ENCODE measurements at regions not wholly inside any gene's neighbourhood (a gene's known extent, or its start where the extent isn't known, plus 50 kb on each side); places are given as distances from the start of the nearest gene placed in this dataset.

DNA sequence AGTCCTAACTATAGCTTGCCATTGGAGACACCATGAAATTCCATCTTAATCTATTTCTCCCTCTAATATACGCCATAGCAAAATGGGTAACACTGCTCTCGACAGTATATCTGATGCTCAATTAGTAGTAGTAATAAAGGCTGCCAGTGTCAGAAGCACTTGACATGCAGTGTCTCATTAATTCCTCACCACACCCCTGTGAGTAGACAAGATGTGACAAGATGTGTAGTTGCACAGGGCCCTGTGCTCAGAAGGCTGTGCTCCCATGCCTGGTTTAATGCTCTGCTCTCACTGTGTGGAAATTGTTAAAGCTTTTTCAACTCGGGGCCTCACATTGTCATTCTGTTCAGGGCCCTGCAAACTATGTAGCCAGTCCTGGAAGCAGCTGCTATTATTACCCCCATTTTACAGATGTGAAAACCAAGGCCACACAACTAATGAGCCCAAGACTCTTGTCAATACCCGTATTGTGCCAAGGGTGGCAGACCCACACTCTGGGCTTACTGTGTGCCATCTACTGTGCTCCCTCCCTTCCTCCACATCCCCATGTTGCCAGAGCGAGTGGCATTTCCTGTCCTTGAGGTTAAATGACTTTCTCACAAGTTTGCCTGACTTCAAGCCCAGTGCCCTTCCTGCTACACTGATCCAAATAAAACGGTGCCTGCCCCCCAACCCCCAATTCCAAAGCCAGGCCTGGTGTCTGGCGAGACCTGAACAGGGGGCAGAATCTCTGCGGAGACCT, 287.3 kb upstream of the CCL2 start:
- peak; percentile 34 for ATAC-seq (replicated peaks)
- H3K4me1 Mint-ChIP-seq, result peaks cover 10% of the 10 kb centered on the region
- no peaks in the 10 kb centered on the region for H3K36me3 Mint-ChIP-seq (ENCODE audit: low read depth)
- peak overlapping the region; percentile 58 for H3K27ac Mint-ChIP-seq
- H3K9me3 Mint-ChIP-seq, result no peaks in the 10 kb centered on the region
- no peaks in the 10 kb centered on the region for H3K27me3 Mint-ChIP-seq
- peak overlapping the region; percentile 40 for H3K4me3 Mint-ChIP-seq

DNA sequence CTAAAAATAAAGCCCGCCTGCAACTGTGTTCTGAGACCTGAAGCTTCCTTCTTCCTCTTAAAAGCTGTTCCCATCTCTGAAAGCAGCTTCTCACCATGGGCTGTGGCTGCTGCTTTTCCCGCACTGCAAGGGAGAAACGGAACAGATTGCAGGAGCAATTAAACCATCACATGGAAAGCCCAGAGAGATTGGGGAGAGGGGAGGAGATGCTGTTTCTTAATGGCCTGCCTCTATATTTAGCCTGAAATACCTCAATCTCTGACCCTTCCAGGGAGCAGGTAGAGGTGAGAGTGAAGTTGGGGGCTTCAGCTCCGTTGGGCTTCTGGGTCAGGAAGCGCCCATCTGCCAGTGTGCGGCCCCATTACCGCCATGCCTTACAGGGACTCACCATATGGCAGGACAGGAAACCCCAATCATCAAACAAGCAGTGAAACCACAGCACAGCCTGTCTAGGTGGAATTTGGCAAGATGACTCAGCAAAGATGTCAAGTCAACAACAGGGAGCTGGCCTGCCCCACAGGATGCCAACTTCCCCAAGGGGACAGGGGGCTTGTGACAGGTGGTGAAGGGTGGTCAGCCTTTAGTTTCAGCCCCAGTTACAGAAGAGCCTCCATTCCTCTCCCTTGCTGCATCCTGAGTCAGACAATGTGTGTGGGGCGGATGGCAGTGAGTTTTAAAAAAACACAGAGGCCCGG, 286.6 kb upstream of the CCL2 start:
- Mint-ChIP-seq H3K27ac (peak overlapping the region; percentile 58), H3K4me3 (peak overlapping the region; percentile 40), H3K27me3 (no peaks in the 10 kb centered on the region), H3K9me3 (no peaks in the 10 kb centered on the region), H3K4me1 (peaks cover 10% of the 10 kb centered on the region), H3K36me3 (ENCODE audit: low read depth) (no peaks in the 10 kb centered on the region)
- peak; percentile 83 for ATAC-seq (replicated peaks)

DNA sequence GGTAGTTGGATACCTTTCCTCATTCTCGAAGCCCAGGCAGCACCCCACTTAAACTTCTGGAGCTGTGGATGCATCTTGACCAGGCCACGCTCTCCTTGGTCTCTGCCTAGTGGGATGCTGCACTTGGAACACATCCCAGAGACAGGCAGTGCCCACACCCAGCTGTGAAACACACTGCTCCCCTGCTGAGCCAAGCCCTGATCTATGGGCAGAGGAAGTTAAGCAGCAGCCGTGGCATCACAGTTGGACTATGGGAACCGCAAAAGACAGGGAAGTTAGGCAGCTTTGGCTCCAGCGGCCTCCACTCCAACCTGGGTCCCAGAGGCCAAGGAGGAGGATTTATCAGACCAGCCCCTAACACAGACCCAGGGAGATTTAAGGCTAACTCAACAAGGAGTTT, 284.8 kb upstream of the CCL2 start:
- no peaks in the 10 kb centered on the region for H3K9me3 Mint-ChIP-seq
- H3K36me3 Mint-ChIP-seq (ENCODE audit: low read depth), result no peaks in the 10 kb centered on the region
- peaks cover 10% of the 10 kb centered on the region for H3K4me1 Mint-ChIP-seq
- H3K4me3 Mint-ChIP-seq, result no peak overlapping the region
- H3K27ac Mint-ChIP-seq, result no peak overlapping the region
- ATAC-seq (replicated peaks), result no peak
- H3K27me3 Mint-ChIP-seq, result peaks cover 5% of the 10 kb centered on the region

DNA sequence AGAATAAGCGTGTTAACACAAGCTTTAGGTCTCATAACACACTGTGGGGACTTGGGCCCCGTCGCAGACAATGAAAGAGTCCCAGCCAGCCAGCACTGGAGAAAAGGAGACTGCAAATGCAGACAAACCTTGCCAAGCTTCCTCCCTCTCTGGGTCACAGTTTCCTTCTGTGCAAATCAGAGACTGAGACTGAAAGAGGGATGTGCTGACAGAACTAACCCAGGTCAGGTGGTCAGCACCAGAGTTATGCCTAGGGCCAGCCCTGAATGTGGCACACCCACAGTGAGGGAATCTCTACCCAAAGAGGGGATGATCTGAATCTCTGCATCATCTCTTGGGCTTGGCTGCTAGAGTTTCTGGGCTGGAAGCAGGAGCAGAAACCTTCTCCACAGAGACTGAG, 282.3 kb upstream of the CCL2 start:
- H3K9me3 Mint-ChIP-seq, result no peaks in the 10 kb centered on the region
- ATAC-seq (replicated peaks), result no peak
- no peak overlapping the region for H3K4me3 Mint-ChIP-seq
- H3K36me3 Mint-ChIP-seq (ENCODE audit: low read depth), result no peaks in the 10 kb centered on the region
- H3K27me3 Mint-ChIP-seq, result peaks cover 8% of the 10 kb centered on the region
- H3K27ac Mint-ChIP-seq, result no peak overlapping the region
- H3K4me1 Mint-ChIP-seq, result peaks cover 10% of the 10 kb centered on the region

DNA sequence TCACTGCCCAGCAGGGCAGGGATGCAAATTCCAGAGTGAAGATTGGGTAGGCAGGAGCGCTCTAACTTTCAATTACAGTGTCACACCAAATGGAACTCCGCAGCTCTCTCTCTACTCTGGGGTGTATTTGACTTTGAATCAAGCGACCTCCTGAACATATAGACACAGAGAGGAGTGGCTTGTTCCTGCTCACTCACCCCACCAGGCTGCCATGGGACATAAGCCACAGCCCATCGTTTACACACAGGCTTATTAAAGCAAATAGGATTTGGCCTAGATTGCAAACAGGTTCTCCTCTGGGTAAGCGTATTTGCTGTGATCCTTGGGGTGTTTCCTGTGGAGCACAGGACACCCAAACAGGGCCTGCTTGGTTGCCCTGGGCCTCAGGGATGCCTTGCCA, 281.6 kb upstream of the CCL2 start:
- Mint-ChIP-seq H3K27ac (no peak overlapping the region), H3K4me3 (no peak overlapping the region), H3K4me1 (peaks cover 4% of the 10 kb centered on the region), H3K9me3 (no peaks in the 10 kb centered on the region), H3K27me3 (peaks cover 8% of the 10 kb centered on the region), H3K36me3 (ENCODE audit: low read depth) (no peaks in the 10 kb centered on the region)
- no peak for ATAC-seq (replicated peaks)

DNA sequence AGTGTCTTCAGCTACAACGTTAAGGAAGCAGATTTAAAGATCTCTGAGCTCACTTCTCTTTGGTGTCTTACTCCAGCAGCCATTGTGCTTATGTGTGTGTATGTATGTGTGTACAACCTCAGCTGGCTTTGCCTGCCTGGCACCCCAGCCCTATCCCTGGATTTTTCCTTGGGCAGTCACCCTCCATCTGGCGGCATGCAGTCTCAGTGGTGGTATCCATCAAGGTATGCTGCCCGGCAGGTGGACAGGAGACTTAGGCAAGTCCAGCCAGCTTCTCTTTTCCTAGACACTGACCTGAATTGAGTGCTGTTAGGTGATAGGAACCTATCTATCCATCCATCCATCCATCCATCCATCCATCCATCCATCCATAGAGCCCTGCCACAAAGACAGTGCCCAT, 280.8 kb upstream of the CCL2 start:
- Mint-ChIP-seq H3K27ac (no peak overlapping the region), H3K9me3 (no peaks in the 10 kb centered on the region), H3K36me3 (ENCODE audit: low read depth) (no peaks in the 10 kb centered on the region), H3K4me3 (no peak overlapping the region), H3K27me3 (peaks cover 8% of the 10 kb centered on the region), H3K4me1 (no peaks in the 10 kb centered on the region)
- ATAC-seq (replicated peaks), result no peak

DNA sequence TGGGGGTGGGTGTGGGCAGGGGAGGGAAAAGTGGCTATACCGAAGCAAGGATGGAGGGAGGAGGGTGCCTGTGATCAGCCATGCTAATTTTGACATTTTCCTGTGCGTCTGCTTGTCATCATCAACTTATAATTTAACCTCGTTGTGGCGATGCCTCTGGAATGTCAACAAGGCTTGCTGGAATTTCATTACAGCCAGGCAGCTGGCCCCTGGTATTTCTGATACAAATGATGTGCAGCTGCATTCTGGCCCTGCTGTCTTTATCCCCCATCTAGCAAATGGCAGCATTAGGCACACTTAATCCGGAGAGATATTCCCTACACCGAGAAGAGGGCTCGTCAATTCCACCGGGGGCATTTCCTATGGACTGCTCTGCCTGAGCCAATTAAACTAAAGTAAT, 278.3 kb upstream of the CCL2 start:
- no peak overlapping the region for H3K4me3 Mint-ChIP-seq
- H3K9me3 Mint-ChIP-seq, result no peaks in the 10 kb centered on the region
- H3K27me3 Mint-ChIP-seq, result peaks cover 12% of the 10 kb centered on the region
- no peaks in the 10 kb centered on the region for H3K36me3 Mint-ChIP-seq (ENCODE audit: low read depth)
- ATAC-seq (replicated peaks), result no peak
- H3K27ac Mint-ChIP-seq, result no peak overlapping the region
- no peaks in the 10 kb centered on the region for H3K4me1 Mint-ChIP-seq

DNA sequence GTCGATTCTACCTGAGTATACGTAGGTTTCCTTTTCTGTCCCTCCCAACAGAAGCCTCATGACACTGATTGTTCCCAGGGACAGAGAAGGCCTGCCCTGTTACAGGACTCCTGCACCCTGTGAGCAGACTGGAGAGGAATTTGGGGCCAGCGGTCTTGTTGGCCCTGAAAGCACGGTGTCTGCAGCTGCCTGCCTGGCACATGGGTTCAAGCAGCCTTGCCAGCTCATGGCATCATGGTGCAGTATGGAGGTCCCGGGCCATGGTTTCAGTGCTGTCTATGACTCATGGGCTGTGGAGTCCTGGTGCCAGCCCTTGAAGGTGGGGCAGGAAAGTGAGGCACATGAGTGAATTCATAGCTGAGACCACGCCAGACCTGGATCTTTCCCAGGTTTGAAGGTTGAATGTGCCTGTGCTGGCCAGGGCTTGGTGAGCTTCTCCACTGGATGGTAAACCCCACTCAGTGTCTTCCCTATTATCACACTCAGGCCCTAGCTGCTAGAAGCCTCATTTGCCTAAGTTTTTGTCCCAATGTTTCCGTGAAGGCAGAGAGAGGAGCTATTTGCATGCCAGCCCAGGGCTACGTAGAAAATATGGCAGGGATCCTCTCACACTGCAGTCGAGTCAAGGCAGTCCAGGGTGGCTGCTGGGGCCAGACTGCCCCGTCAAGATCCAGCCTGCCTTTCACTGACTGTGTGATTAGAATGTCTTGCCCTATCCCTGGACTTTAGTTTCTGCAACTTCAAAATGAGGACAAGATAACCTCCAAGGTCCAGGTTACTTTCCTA, 277.2 kb upstream of the CCL2 start:
- Mint-ChIP-seq H3K27ac (no peak overlapping the region), H3K9me3 (no peaks in the 10 kb centered on the region), H3K27me3 (peaks cover 12% of the 10 kb centered on the region), H3K4me1 (no peaks in the 10 kb centered on the region), H3K4me3 (no peak overlapping the region), H3K36me3 (ENCODE audit: low read depth) (no peaks in the 10 kb centered on the region)
- ATAC-seq (replicated peaks), result no peak

DNA sequence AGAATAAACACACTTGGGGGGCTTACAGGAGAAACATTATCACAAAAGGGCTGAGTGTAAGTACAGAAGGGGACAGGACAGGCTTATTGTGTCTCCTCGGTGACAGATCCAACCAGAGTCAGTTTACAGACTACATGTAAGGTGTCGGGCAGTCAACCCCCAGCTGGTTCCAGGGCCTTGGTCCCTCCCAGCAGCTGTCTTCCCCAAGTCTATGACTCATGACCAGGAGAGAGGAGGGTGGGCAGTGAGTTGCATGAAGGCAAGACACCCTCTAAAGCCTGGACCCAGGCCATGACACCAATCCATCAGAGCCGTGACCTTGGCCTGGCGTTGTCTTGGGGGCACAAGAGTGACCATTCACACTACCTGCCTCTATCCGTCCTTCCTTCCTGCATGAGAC, 276.2 kb upstream of the CCL2 start:
- Mint-ChIP-seq H3K4me1 (no peaks in the 10 kb centered on the region), H3K27ac (no peak overlapping the region), H3K9me3 (no peaks in the 10 kb centered on the region), H3K27me3 (peaks cover 12% of the 10 kb centered on the region), H3K36me3 (ENCODE audit: low read depth) (no peaks in the 10 kb centered on the region), H3K4me3 (no peak overlapping the region)
- ATAC-seq (replicated peaks), result no peak

DNA sequence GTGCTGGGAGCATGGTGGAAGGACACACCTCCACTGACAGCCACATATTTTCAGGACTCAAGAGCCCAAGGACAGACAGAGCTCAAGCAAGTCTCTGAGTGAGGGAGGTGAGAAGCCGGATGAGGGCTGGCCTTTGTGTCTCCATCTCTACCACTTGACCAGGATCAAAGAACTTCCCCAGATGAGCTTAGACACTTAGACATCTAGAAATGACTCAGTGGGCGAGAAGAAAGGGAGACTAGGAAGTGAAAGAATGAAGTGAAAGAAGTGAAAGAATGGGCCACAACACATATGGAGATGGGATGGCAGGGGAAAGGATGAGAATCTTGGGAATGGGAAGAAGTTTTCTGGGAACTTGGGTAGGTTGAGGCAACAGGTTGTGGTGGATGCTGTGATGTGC, 274.9 kb upstream of the CCL2 start:
- no peaks in the 10 kb centered on the region for H3K9me3 Mint-ChIP-seq
- no peak overlapping the region for H3K27ac Mint-ChIP-seq
- no peaks in the 10 kb centered on the region for H3K4me1 Mint-ChIP-seq
- H3K27me3 Mint-ChIP-seq, result peaks cover 11% of the 10 kb centered on the region
- H3K36me3 Mint-ChIP-seq (ENCODE audit: low read depth), result no peaks in the 10 kb centered on the region
- no peak overlapping the region for H3K4me3 Mint-ChIP-seq
- no peak for ATAC-seq (replicated peaks)

DNA sequence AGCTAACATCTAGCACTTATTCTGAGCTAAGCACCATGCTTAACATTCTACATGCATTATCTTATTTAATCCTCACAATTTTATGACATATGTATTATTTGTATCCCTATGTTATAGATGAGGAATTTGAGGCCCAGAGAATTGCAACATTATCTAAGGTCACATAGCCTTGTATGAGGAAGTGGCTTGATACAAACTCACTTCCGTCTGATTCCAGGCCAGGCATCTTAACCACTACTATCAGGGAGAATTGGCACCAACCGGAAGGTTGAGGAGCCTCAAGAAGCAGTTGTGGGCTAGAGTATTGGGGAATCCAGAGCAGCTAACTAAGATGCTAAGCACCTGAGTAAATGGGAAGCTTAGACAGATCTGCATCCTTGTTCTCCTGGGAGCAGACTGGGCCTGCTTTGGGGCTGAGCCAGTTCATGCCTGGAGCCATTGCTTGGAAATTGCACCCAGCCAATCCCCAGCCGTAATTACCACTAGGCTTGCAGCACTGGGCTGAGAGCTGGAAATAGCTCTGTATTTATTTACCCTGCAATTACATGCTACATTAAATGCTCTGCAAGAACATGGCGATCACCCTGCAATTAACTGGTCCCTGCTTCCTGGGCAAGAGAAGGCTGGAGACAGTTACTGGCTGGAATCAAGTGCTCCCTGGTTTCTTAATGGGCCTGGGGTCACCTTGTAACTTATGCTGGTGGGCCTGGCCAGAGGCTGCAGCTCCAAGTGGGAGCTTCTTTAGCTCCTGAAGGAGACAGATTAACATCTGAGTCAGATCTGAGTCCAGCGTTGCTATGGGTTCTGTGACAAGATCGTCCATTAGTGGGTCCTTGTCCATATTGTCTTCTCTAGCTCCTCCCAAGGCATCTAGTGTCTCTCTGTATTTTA, 273.1 kb upstream of the CCL2 start:
- no peaks in the 10 kb centered on the region for H3K36me3 Mint-ChIP-seq (ENCODE audit: low read depth)
- no peaks in the 10 kb centered on the region for H3K4me1 Mint-ChIP-seq
- H3K9me3 Mint-ChIP-seq, result no peaks in the 10 kb centered on the region
- H3K27me3 Mint-ChIP-seq, result peaks cover 7% of the 10 kb centered on the region
- H3K27ac Mint-ChIP-seq, result no peak overlapping the region
- no peak for ATAC-seq (replicated peaks)
- no peak overlapping the region for H3K4me3 Mint-ChIP-seq

DNA sequence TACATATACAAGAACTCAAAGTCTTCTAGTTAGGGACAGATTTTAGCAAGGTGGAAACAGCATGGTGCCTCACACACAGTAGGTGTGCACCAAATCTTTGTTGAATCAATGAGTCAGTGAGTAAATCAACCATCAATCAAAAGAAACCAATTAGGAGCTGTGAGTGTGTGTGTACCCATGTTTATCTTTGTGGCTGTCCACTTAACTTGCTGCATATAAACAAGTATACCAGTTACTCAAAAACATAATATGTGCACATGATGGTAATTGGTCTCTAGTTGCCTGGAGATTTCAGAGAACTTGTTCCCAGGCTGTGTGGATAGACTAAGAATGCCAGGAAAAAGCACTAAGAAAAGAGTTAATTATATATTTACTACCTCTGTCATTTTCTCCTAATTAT, 272.2 kb upstream of the CCL2 start:
- ATAC-seq (replicated peaks), result no peak
- Mint-ChIP-seq H3K4me1 (no peaks in the 10 kb centered on the region), H3K9me3 (no peaks in the 10 kb centered on the region), H3K27ac (no peak overlapping the region), H3K36me3 (ENCODE audit: low read depth) (no peaks in the 10 kb centered on the region), H3K4me3 (no peak overlapping the region), H3K27me3 (peaks cover 15% of the 10 kb centered on the region)

DNA sequence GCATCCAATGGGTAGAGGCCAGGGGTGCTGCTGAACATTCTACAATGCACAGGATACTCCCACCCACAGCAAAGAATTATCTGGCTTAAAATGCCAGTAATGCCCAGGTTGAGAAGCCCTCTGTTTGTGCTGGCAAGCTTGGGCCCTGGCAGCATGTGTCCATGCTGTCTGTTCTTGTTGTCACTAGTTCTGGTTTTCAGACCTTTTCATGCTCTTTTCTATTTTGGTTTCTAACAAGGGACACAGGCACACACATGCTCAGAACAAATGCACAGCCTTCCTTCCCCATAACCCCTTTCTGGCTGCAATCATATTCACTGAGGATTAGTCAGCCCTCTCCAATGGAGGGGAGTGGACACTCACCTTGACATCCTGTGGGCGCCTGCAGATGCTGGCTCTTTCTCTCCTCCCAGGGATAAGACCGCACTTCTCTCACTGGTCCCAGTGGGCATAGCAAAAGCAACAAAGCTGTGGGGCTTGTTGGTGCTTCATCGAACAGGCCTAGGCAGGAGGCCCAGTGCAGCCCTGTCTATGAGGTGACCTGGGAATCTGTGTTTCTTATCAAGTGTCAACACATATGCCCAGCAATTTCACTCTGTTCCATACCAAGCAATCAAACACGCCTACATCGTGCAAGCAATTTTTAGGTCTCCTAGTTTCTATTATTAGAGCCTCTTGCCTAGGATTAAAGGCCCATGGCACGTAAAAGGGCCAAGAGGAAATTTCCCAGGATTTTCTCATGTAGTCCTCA, 271.1 kb upstream of the CCL2 start:
- Mint-ChIP-seq H3K4me3 (no peak overlapping the region), H3K9me3 (peaks cover 4% of the 10 kb centered on the region), H3K4me1 (no peaks in the 10 kb centered on the region), H3K36me3 (ENCODE audit: low read depth) (no peaks in the 10 kb centered on the region), H3K27me3 (peaks cover 24% of the 10 kb centered on the region), H3K27ac (no peak overlapping the region)
- no peak for ATAC-seq (replicated peaks)

DNA sequence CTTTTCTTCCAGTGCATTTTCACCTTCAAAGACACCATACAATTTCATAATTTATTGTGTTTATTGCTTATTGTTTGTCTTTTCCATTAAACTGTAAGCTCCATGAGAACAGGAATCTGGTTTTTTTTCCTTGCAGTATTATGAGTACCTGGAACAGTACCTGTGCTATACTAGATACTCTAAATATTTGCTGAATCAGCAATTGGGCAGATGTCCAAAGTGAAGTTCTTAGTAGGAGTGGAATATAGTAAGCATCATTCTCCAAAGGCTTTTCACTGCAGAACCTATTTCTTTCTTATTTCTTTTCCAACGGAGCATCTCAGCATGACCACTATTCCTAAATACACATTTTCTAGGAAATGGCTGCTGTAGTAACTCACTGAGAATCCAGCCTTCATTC, 269.0 kb upstream of the CCL2 start:
- H3K27me3 Mint-ChIP-seq, result peaks cover 29% of the 10 kb centered on the region
- H3K4me1 Mint-ChIP-seq, result no peaks in the 10 kb centered on the region
- no peak overlapping the region for H3K27ac Mint-ChIP-seq
- no peaks in the 10 kb centered on the region for H3K36me3 Mint-ChIP-seq (ENCODE audit: low read depth)
- no peak for ATAC-seq (replicated peaks)
- H3K9me3 Mint-ChIP-seq, result peaks cover 4% of the 10 kb centered on the region
- H3K4me3 Mint-ChIP-seq, result no peak overlapping the region

Data from activated T-helper 17 cell treated with anti-CD3 and anti-CD28 coated beads, Interleukin-2, amount 50 U/mL, for 72 hours (primary cell).